Gastroesophageal sphincter (tissue), 4 donors: ENCODE measurements at regions not wholly inside any gene's neighbourhood (a gene's known extent, or its start where the extent isn't known, plus 50 kb on each side); places are given as distances from the start of the nearest gene placed in this dataset.
A peak's percentile ranks its signal among the peaks of the same experiment; 100 is the strongest.
"Not testable (repeated sequence)": the region's sequence is repeated elsewhere in the genome, so short reads cannot be mapped to it uniquely, and the experiment has no call there.

ENCODE experiments used
- ATAC-seq: fragments of 150-250 bp; one replicate; pipeline ENCODE4 v1.9.1; 2016; ENCODE audit warnings: mild to moderate bottlenecking, moderate library complexity
- H3K27ac ChIP-seq, 4 donors: fragments of 200-600 bp; sonication (generic) in 3 of 4; 1 replicate in 3 of 4; 2 replicates in 1 of 4; pipeline ENCODE4 v1.5.1; 2016 to 2019
- H3K27me3 ChIP-seq: fragments of 200-600 bp; sonication (generic); one replicate; pipeline ENCODE4 v1.5.1; 2019
- H3K36me3 ChIP-seq, 2 donors: fragments of 200-600 bp; sonication (generic); one replicate each; pipeline ENCODE4 v1.5.1; 2019; ENCODE audit warnings: control low read depth in 1 of 2
- H3K4me1 ChIP-seq, 3 donors: fragments of 200-600 bp; sonication (generic); 1 replicate in 2 of 3; 2 replicates in 1 of 3; pipeline ENCODE4 v1.5.1; 2016 to 2019; ENCODE audit warnings: control low read depth in 2 of 3
- H3K4me3 ChIP-seq, 2 donors: fragments of 200-600 bp; sonication (generic); one replicate each; pipeline ENCODE4 v1.5.1; 2019; ENCODE audit warnings: mild to moderate bottlenecking in 1 of 2, moderate library complexity in 1 of 2
- H3K9me3 ChIP-seq, 3 donors: fragments of 200-600 bp; sonication (generic); one replicate each; pipeline ENCODE4 v1.5.1; 2017 to 2019; ENCODE audit warnings: control low read depth in 2 of 3
- CTCF ChIP-seq, 4 experiments: fragments of 200-600 bp in 2 of 4; fragments of 450-650 bp in 2 of 4; sonication (generic) in 1 of 4; IDR thresholded peaks; one replicate each; pipeline ENCODE4 v1.5.1; 2017 to 2019; ENCODE audit warnings: antibody characterized with exemption in 4 of 4, mild to moderate bottlenecking in 2 of 4, moderate library complexity in 2 of 4
- EP300 ChIP-seq: sonication (generic); formaldehyde crosslinking; IDR thresholded peaks from one replicate; pipeline ENCODE4 v1.6.1; 2017; ENCODE audit warnings: antibody characterized with exemption, mild to moderate bottlenecking
- POLR2A ChIP-seq, 2 donors: fragments of 450-650 bp; IDR thresholded peaks; one replicate each; pipeline ENCODE4 v1.6.1; 2017; ENCODE audit warnings: antibody characterized with exemption in 2 of 2, mild to moderate bottlenecking in 2 of 2, moderate library complexity in 1 of 2
- POLR2AphosphoS5 ChIP-seq: sonication (generic); formaldehyde crosslinking; IDR thresholded peaks from one replicate; pipeline ENCODE4 v1.6.1; 2017; ENCODE audit warnings: antibody characterized with exemption
- WGBS, 2 donors: methylation state at CpG; one replicate each; pipeline ENCODE4 v1.1.5; 2018; ENCODE audit warnings: low coverage in 1 of 2; 5-methylcytosine and 5-hydroxymethylcytosine counted together

- Histone ChIP-seq H3K9me3 (no peaks in the 10 kb centered on the region), H3K36me3 (no peaks in the 10 kb centered on the region), H3K27ac (no peak overlapping the region), H3K4me3 (no peak overlapping the region), H3K4me1 (peaks cover 0 to 9% (median 0%) of the 10 kb centered on the region in 3 donors), H3K27me3 (no peaks in the 10 kb centered on the region)
- no peak for TF ChIP-seq POLR2A (IDR thresholded peaks at IDR 0.05)
- TF ChIP-seq CTCF (IDR thresholded peaks at IDR 0.05) = no peak
- no peak for TF ChIP-seq EP300
- no peak for TF ChIP-seq POLR2AphosphoS5
- no peak for ATAC-seq
- WGBS, 2 donors = 89 to 100% methylated on average over 2 of the region's 2 CpGs
Measured at GRCh38 chr2:149861034-149861433, 273.5 kb upstream of the MMADHC start.

- no peak overlapping the region for H3K4me3 ChIP-seq
Measured at GRCh38 chr2:149860276-149860921, 272.8 kb upstream of the MMADHC start.

GRCh38 chr2:149858901-149859634, 271.5 kb upstream of the MMADHC start:
- no peak overlapping the region for H3K27ac ChIP-seq
- 27 to 63% methylated on average over 5 to 6 of the region's 6 CpGs for WGBS, 2 donors

More at GRCh38 chr2:149860276-149860921, 272.8 kb upstream of the MMADHC start:
- Histone ChIP-seq H3K9me3 (no peaks in the 10 kb centered on the region), H3K36me3 (no peaks in the 10 kb centered on the region), H3K27me3 (no peaks in the 10 kb centered on the region), H3K27ac (no peak overlapping the region), H3K4me1 (peaks cover 0 to 9% (median 0%) of the 10 kb centered on the region in 3 donors)
- 49% methylated on average over 2 of the region's 3 CpGs; no CpG with 5 or more reads in 1 of the 2 donors for WGBS, 2 donors
- no peak for TF ChIP-seq POLR2AphosphoS5
- TF ChIP-seq EP300 = no peak
- TF ChIP-seq POLR2A (IDR thresholded peaks at IDR 0.05) = no peak
- TF ChIP-seq CTCF (IDR thresholded peaks at IDR 0.05) = no peak
- ATAC-seq = peak; percentile 51

GRCh38 chr2:149858216-149858615, 270.6 kb upstream of the MMADHC start:
- no peak for TF ChIP-seq POLR2A (IDR thresholded peaks at IDR 0.05)
- no peak for TF ChIP-seq EP300
- no peak for TF ChIP-seq CTCF (IDR thresholded peaks at IDR 0.05)
- no peak for TF ChIP-seq POLR2AphosphoS5
- Histone ChIP-seq H3K4me1 (peaks cover 0 to 9% (median 0%) of the 10 kb centered on the region in 3 donors), H3K27ac (no peak overlapping the region), H3K4me3 (no peak overlapping the region), H3K27me3 (no peaks in the 10 kb centered on the region), H3K9me3 (no peaks in the 10 kb centered on the region), H3K36me3 (no peaks in the 10 kb centered on the region)
- no peak for ATAC-seq

More at GRCh38 chr2:149858901-149859634, 271.5 kb upstream of the MMADHC start:
- Histone ChIP-seq H3K4me3 (no peak overlapping the region), H3K36me3 (no peaks in the 10 kb centered on the region), H3K27me3 (no peaks in the 10 kb centered on the region), H3K4me1 (peaks cover 0 to 9% (median 0%) of the 10 kb centered on the region in 3 donors), H3K9me3 (no peaks in the 10 kb centered on the region)
- TF ChIP-seq CTCF (IDR thresholded peaks at IDR 0.05) (no peak), EP300 (no peak), POLR2A (IDR thresholded peaks at IDR 0.05) (no peak), POLR2AphosphoS5 (no peak)
- ATAC-seq = peak; percentile 55

GRCh38 chr2:149857344-149857743, 269.8 kb upstream of the MMADHC start:
- Histone ChIP-seq H3K27ac (no peak overlapping the region), H3K27me3 (no peaks in the 10 kb centered on the region), H3K4me3 (no peak overlapping the region), H3K36me3 (no peaks in the 10 kb centered on the region), H3K9me3 (no peaks in the 10 kb centered on the region), H3K4me1 (peaks cover 0 to 9% (median 0%) of the 10 kb centered on the region in 3 donors)
- 94 to 100% methylated on average over 1 of the region's 1 CpG for WGBS, 2 donors
- TF ChIP-seq POLR2AphosphoS5 (no peak), POLR2A (IDR thresholded peaks at IDR 0.05) (no peak), CTCF (IDR thresholded peaks at IDR 0.05) (no peak), EP300 (no peak)
- ATAC-seq = no peak

- not testable (repeated sequence) for H3K4me1 ChIP-seq, H3K27ac ChIP-seq, H3K36me3 ChIP-seq, H3K4me3 ChIP-seq, ATAC-seq, H3K27me3 ChIP-seq, H3K9me3 ChIP-seq
- WGBS, 2 donors = 87% methylated on average over 2 of the region's 5 CpGs; no CpG with 5 or more reads in 1 of the 2 donors
Measured at GRCh38 chr2:149855859-149856258, 268.3 kb upstream of the MMADHC start.
